ENCODE measurements at regions not wholly inside any gene's neighbourhood (a gene's known extent, or its start where the extent isn't known, plus 50 kb on each side); places are given as distances from the start of the nearest gene placed in this dataset.
A peak's percentile ranks its signal among the peaks of the same experiment; 100 is the strongest.

- Histone ChIP-seq H3K14ac (replicated peaks; ENCODE audit: low read depth, low read length) (no peak overlapping the region), H2AK9ac (replicated peaks; ENCODE audit: low read depth, low read length, poor library complexity) (no peak overlapping the region), H4K8ac (ENCODE audit: low read depth in 2 of 2, low read length in 2 of 2) (peak overlapping the region in 1 of 2 experiments; percentile 13; a peak in 1 of 4 replicates), H3K23ac (ENCODE audit: low read depth, low read length) (no peak overlapping the region), H2BK20ac (ENCODE audit: low read depth, low read length) (peak overlapping the region; percentile 98; the same call in 1 of the 2 replicates), H3K4ac (ENCODE audit: low read depth, low read length) (peak overlapping the region; percentile 97), H3K4me1 (ENCODE audit: control insufficient read depth, insufficient read depth, low read length) (peaks cover 22% of the 10 kb centered on the region), H2BK120ac (ENCODE audit: low read depth, low read length) (peak overlapping the region; percentile 97), H2AK5ac (ENCODE audit: low read depth, low read length) (peak overlapping the region; percentile 99), H3K4me3 (ENCODE audit: insufficient read depth, low read depth, low read length) (no peak overlapping the region), H3K27me3 (ENCODE audit: control insufficient read depth, insufficient read depth, low read length) (no peaks in the 10 kb centered on the region), H3K9ac (ENCODE audit: low read depth, low read length) (no peak overlapping the region), H3K9me1 (ENCODE audit: insufficient read depth, low read length) (peaks cover 12% of the 10 kb centered on the region), H3K36me3 (ENCODE audit: control insufficient read depth, insufficient read depth, low read length) (no peaks in the 10 kb centered on the region), H3K9me3 (ENCODE audit: control insufficient read depth, insufficient read depth, low read length) (peaks cover 2% of the 10 kb centered on the region; the same call in 1 of the 2 replicates), H3K4me2 (ENCODE audit: low read depth, low read length) (no peak overlapping the region), H4K20me1 (ENCODE audit: insufficient read depth, low read length) (peaks cover 3% of the 10 kb centered on the region; the same call in 1 of the 2 replicates), H2AFZ (replicated peaks; ENCODE audit: low read length, poor library complexity) (no peak overlapping the region), H4K5ac (ENCODE audit: low read depth, low read length) (no peak overlapping the region), H2BK5ac (ENCODE audit: low read depth, low read length, poor library complexity, severe bottlenecking) (peak overlapping the region; percentile 99), H4K91ac (ENCODE audit: insufficient read depth, low read depth, low read length) (peak overlapping the region; percentile 75; the same call in 1 of the 2 replicates), H3K18ac (ENCODE audit: low read depth, low read length) (no peak overlapping the region), H3K79me1 (ENCODE audit: low read depth in 1 of 2, low read length in 2 of 2) (peaks cover 5 to 11% of the 10 kb centered on the region in 2 experiments; a peak in 3 of 4 replicates), H3K27ac (ENCODE audit: insufficient read depth, low read length) (peak overlapping the region; percentile 18; the same call in 1 of the 2 replicates), H2BK15ac (ENCODE audit: low read depth, low read length) (peak overlapping the region; percentile 55; the same call in 1 of the 3 replicates), H3K56ac (ENCODE audit: extremely low read depth, insufficient read depth, low read length) (no peak overlapping the region; the same call in 1 of the 2 replicates)
- no peak for ATAC-seq (ENCODE audit: low read depth)
- DNase-seq, result no peak
- BruUV-seq (replicated peaks), result no TSS peak
- WGBS, 2 experiments (ENCODE audit: extremely low coverage in 2 of 2, insufficient read length in 1 of 2), result 96% methylated on average over 15 of the region's 30 CpGs; no CpG with 5 or more reads in 1 of the 2 experiments
- dilution Hi-C loops (cut with HindIII; ENCODE audit: low sequenced_read_pairs, unreplicated experiment) (no loop called here), intact Hi-C loops (cut with micrococcal nuclease) (no loop called here), in situ Hi-C loops (cut with MboI; ENCODE audit: low sequenced_read_pairs) (loop anchor here (5.0 kb wide), 1 partner anchor 70 kb away; no protein-coding TSS in a partner anchor)
- CTCF ChIA-PET, result no interaction called here
- POLR2A ChIA-PET (ENCODE audit: unreplicated experiment), result no interaction called here
- TF ChIP-seq RCOR1 (IDR thresholded peaks at IDR 0.05; ENCODE audit: insufficient replicate concordance, low read length) (no peak), CTCF (conservative IDR thresholded peaks at IDR 0.05; ENCODE audit: low read depth, low read length) (no peak), MAZ (IDR thresholded peaks at IDR 0.05; ENCODE audit: borderline replicate concordance, low read depth, low read length) (no peak), MXI1 (IDR thresholded peaks at IDR 0.05; ENCODE audit: borderline replicate concordance, low read depth, low read length) (no peak), RAD21 (IDR thresholded peaks at IDR 0.05; ENCODE audit: low read length) (no peak), POLR2A (IDR thresholded peaks at IDR 0.05; ENCODE audit: low read depth, low read length) (no peak), SMC3 (IDR thresholded peaks at IDR 0.05; ENCODE audit: low read depth, low read length) (no peak), ELK1 (IDR thresholded peaks at IDR 0.05; ENCODE audit: borderline replicate concordance, low read depth, low read length) (no peak), RFX5 (IDR thresholded peaks at IDR 0.05; ENCODE audit: low read depth, low read length) (no peak), MAFK (IDR thresholded peaks at IDR 0.05; ENCODE audit: low read depth, low read length) (no peak), CHD1 (IDR thresholded peaks at IDR 0.05; ENCODE audit: low read depth, low read length) (no peak), USF2 (IDR thresholded peaks at IDR 0.05; ENCODE audit: low read depth, low read length) (no peak), CEBPB (IDR thresholded peaks at IDR 0.05; ENCODE audit: low read depth, low read length) (no peak), FOS (IDR thresholded peaks at IDR 0.05; ENCODE audit: low read depth, low read length) (no peak)
Observed at GRCh38 chr18:76562286-76563122, 67.5 kb upstream of the ZNF516 start.

Measured in IMR-90 (cell line).